NCI-H524 treated with DMSO at 0.1 percent for 48 hours (cell line): ENCODE measurements at regions not wholly inside any gene's neighbourhood (a gene's known extent, or its start where the extent isn't known, plus 50 kb on each side); places are given as distances from the start of the nearest gene placed in this dataset.

Source experiments
- DNase-seq: peaks from one replicate; lab custom pipeline; 2025; lab: John Stamatoyannopoulos, UW

DNA sequence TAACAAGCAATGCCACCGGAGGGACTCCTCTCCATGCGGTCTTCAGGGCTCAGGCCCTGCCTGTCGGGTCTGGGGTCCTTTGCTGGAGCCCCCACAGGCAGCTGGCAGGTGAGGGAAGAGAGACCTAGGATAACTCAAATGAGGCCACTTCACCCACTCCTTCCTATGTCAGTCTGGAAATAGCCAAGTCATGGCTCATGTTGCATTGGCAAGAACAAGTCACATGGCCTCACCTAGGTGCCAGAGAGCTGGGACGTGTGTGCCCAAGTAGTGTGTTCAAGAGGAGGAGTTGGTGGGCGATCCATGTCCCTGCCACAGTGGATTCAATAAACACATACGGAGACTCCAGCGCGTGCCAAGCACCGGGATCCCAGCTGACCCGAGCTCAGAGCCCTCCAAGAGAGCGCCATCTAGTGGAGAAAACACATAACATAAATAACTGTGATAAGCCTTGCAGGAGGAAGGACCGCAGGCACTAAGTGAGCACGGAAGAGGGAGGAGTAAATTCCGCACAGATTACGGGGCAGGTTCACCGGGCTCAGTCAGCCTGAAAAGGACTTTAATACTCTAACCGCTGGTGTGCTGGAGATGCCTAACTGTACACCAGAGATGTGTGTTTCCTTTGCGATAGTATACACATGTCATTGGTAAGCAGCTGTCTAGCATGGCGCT, 580.8 kb downstream of the CCDC171 start:
- DNase-seq: no peak

DNA sequence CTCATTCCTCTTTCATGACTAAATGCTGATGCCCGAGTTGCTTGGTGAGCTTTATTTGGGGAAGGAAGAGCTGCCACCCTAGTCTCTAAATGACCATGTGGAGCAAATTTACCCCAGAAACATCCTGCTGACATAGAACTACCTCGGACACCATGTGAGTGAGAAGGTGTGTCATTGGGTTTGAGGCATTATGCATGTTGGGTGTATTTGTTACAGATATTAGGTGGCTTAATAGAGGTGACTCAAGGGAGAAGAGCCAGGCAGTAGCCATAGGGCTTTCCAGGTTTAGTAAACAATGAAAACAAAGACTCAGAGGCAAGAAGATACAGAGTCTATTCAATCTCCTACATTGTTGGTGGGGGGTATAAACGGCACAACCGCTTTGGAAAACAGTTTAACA, 581.5 kb downstream of the CCDC171 start:
- DNase-seq: no peak

DNA sequence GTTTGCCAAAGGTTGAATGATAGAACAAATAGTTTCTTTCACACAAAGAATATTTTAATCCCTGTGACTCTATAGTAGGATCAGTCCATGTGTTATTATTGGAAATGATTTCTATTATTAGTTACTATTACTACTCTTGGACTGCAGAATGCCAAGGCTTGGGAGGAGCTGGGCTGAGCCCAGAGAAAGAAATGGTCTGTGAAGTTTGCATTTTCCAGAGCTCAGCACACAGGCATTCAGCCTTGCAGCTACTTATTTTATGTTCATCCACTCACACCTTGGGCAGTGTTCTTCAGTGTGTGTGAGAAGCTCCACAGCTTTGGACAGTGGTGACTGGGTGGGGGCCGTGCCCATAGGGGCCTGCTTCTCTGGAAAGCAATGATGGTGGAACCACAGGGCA, 583.1 kb downstream of the CCDC171 start:
- no peak for DNase-seq

DNA sequence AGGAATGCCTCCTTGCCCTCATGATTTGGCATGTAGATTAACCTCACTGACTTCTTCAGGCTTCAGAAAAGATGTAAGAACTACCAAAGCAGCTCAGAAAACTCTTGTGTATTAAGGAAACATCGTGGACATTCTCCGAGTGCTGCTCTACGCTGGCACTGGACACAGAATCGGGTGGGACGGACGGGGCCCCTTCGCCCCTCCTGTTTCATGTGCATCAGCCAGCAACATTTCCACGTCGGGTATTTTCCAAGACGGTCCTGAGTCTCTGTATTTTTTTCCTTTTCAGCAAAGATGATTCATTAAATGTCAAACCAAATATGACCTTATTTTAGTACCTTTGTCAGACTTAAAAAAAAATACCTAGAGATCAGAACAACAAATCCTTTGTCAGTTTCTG, 583.6 kb downstream of the CCDC171 start:
- no peak for DNase-seq

DNA sequence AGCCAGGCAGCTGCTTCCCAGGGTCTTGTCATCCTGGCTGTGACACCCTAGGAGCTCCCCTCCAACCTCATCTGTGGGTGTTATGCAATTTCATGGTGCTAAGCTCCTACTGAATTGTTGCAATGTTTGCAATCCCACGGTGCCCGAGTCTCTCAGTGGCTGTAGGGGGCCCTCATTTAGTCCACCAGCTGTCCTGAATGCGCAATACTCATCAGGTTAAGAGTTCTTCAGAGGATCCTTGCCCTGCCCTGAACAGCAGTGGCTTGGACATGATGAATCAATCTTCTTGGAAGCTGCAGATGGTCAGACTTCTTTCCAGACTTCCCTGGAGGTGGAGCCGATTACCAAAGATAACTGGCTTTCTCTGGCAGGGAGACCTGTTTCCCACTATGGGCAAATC, 584.1 kb downstream of the CCDC171 start:
- DNase-seq: peak; percentile 61

DNA sequence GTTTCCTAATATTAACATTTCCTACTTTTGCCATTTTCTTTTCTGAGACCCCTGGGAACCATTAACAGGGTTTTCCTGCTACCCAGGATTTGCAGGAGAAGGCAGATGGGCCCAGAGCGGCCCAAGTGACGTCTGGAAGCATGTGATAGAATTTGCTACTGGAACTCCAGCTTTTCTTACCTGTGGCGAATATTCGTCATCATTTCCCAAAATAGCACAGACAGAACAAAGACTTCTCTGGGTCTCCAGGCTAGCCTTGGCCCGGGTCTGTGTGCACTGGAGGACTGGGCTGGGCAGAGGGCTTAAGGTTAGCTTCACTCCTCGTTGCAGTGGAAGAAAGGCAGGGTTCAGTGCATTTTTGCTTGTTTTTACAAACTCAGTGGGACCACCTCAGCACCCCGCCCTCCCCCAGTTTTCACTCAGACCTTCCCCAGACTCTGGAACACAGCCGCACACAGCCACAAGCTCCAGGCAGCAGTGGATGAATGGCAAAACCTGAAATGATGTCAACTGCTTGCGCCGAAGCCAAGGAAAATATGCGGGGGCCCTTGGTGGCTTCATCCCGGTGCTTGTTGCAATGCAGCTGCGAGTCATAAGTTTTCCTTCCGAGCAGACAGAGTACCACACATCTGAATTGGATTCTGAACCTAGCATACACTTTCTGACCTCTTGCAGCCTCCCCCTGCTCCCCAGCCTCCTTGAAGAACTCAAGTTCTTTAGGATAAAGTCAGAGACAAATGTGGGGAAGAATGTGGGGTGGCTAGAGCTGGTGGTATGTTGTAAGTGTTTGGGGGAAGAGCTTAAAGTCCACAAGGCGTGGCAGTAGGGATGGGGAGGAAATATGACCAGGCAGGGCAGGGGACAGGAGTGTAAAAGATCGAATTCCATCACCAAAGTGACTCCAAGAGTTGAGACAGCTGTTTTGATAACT, 586.0 kb downstream of the CCDC171 start:
- DNase-seq: no peak

DNA sequence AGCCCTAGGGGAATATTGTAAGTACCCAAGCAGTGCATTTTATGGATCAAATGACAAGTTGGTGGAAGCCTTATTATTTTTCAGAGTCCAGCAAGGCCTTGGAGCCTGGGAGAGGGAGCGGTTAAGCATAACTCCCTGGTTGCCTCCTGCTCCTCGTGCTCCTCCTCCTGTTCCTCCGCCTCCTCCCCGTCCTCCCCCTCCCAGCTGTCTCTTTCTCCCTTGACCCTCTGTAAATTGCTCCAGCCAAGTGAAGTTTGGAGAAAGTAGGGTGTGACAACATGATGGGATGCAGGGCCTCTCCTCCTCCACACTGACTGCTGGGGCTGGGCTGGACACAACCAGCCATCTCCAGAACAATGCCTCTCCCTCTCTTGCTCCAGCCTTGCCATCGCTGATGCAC, 586.9 kb downstream of the CCDC171 start:
- DNase-seq: no peak

DNA sequence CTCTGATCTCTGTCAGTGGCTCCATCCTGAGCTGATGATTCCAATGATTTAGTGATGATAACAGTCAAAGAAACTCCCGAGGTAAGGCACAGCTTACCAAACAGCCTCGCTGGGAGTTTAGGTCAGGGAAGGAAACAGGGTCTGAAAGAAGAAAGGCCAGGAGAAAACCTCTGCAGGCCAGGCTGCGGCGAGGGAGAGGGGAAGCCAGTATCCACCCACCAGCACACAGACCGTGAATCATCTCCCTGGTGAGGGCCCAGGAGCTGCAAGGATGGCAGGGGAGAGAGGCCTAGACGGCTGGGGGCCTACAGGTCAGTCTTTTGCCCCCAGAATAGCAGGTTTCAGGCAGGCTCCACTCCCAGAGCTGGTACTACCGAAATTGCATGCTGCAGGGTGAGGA, 590.5 kb downstream of the CCDC171 start:
- no peak for DNase-seq

DNA sequence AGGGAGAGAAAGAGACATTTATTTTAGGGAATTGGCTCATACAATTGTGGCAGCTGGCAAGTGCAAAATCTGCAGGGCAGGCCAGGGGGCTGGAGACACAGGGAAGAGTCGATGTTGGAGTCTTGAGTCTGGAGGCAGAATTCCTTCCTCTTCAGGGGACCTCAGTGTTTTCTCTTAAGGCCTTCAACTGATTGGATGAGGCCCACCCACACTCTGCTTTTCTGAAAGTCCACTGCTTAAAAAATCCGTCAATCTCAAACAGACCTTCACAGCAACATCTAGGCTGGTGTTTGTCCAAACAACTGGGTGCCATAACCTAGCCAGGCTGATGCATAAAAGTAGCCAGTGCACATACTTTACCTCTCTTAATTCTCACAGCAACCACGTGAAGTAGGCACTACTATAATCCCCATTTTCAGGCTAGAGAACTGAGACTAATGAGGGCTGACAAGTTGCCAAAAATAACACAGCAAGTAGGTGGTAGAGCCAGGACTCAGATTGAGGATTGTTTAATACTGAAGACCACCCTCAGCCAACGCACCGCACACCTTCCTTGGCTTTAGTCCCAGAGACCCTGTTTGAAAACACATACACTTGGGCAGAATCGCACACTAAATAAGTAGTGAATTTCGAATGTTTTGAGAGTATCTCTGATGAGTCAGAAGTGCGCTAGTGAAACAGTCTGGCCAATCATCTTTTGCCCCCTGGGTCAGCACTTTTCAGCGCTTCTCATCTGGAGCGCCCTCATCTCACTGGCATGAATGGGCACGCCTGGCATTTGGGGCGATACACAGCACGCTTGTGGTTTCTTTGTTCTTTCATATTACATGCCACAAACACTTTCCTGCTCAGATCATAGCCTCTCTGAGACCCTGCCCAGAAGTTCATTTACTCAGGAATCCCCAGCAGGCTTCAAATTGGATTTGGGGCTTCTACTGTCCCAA, 591.4 kb downstream of the CCDC171 start:
- DNase-seq: no peak

DNA sequence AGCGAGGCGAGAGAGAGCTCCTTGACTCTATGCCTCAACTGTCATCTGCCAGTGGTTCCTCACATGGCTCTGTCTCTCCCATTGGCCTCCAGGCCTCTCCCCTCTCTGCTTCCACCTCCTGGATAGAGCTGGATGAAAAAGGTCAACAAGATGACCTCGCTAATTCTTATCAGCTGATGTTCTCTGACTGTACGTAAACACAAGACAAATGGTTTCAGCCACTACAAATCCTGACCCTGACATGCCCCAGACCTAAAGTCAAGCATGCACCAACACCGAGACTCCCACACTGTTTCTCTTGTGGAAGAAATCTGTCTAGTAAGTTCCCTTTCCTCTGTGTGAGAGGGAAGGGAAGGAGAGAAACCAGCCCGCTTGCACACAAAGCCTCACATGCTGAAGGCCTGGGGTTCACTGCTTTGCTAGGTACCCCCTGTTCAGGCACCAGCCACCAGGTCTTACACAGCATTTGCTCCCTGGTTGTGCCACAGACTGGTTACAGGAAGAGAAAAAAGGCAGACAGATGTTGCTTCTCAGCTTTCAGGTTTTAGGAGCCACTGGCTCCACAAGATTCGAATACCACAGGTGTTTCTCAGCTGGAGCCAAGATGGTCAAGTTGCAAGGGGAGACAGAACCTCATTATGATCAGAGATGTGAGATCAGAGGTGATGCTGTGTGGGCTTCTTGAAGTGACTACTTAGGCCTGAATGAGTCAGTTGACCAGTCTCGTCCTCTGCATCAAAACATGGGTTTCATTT, 592.5 kb downstream of the CCDC171 start:
- DNase-seq: no peak

DNA sequence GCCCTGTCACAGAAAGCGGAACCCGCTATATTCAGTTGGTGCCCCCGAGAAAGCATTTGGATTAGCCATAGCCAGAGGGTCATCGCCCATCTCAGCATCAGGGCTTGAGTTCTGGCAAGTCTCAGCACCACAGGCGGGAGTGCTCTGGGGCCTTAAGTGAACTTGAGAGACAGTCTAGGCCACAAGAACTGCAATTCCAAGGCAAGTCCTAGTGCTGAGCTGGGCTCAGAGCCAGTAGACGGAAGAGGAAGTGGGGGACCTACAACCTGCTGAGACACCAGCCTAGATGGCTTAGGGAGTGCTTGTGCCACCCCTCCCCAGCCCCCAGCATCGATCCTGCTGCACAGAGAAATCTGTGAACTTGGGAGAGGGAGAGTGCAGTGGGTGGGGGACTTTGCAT, 594.9 kb downstream of the CCDC171 start:
- DNase-seq: no peak

DNA sequence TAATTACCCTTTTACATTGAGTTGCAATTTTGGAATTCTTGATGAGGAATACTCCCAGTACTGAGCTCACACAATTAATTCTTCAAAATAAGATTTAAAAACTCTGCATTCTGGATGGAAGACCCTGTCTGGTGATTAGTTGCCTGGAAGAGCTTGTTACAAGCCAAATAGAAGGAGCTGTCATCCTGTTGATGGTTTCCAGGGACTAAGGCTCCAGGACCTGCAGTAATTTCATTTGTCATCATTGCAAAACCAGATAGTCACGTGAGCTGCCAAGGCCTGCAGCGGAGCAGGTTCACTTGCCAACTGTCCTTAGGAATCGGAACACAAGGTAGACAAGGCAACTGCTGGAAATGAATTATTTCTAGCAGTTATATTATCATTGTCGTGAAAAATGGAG, 597.7 kb downstream of the CCDC171 start:
- DNase-seq: no peak

DNA sequence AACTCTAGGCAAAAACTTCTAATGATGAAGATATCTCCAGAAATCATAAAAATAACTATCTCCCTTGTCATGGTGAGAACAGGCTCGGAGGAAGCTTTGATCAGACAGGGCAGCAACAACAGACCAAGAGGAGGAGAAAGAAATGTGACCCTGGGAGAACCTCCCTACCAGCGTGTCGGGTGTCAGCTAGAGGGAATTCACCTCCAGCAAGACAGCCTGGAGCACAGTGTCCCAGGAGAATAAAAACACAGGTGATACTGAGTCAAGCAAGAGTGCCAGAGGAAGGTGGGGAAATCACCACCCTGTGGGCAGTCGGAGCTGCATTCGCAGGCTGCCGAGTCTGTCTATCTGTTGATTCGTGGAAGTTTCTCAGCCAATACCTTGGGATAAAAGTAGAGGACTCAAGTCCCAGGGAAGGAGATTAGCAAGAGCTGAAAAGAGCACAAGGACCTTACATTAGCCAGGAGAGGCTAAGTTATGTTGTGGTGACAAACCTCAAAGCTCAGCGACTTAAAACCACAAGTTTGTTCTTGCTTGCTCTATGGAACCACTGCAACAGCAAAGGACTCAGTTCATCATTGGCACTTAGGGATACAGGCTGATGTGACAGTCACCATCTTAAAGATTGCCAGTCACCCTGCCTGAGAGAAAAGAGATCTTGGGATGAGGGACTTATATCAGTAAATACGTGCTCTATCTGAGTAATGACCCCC, 598.3 kb downstream of the CCDC171 start:
- DNase-seq: no peak

DNA sequence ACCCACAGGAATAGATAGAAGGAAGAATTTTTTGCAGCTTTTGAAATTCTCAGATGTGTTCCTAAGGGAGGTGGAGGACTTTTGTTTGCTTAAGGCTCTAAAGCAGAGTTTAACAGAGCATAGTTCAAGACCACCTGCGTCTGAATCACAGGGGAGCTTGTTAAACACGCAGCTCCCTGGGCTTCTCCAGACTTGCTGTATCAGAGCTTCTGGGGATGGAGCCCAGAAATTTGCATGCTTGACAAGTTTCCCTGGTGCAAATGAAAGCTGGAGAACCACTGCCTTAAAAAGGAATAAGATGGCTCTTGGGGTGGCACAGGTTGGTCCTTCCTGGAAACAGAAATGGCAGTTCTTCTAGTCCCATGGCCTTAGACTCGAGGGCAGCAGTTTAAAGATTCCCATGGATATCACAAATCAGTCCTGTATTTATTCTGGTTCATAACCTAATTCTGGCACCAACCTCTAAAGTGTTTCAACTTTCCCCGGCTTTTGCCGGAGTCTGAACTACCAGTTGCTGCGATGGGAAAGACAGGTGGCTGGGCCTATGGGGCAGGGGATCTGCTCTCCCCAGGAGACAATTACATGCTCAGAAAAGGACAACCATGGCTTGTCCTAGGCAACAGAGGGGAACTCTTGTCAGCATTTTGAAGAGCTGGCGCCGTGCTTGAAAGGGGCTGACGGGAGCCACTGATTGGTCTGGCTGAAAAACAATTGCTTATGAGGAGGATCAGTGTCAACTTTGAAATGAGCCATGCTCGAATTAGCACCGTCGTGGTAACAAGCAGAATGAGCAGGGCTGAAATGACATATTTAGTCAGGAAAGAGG, 599.6 kb downstream of the CCDC171 start:
- DNase-seq: no peak

DNA sequence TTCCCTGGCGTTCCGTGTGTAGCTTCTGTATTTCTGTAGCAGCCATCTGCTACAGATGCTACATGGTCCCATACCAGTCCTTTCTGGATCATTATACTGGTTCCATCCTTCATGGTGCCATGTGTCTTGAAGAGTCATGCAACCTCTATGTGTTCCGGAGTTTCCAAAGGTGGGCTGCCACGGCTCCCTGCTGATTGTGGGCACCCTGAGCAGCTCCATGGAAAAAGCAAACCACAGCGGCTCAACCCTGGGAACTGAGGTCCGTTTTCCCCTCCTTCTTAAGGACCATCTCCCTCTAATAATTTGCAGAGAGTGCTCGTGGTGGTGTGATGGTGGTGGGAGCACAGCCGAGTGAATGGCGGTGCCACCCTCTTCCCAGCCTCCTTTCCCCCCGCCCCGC, 600.4 kb downstream of the CCDC171 start:
- DNase-seq: no peak

DNA sequence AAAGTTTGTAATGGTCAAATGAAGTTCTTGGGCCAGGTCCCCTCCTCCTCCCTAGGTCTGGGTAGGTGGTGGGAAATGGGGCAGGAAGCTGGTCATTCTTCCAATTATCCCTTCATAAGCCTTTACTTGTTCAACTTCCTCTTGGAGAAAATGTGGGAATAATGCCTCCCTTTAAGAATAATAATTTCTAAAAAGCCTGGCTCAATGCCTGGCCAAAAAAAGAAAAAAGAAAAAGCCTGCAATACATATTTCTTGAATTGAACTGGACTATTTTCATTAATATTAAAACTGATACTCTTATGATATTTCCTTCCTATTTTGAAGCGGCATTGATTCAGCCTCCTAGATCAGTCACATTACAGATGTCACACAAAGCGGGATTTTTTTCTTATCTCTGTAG, 600.9 kb downstream of the CCDC171 start:
- no peak for DNase-seq

DNA sequence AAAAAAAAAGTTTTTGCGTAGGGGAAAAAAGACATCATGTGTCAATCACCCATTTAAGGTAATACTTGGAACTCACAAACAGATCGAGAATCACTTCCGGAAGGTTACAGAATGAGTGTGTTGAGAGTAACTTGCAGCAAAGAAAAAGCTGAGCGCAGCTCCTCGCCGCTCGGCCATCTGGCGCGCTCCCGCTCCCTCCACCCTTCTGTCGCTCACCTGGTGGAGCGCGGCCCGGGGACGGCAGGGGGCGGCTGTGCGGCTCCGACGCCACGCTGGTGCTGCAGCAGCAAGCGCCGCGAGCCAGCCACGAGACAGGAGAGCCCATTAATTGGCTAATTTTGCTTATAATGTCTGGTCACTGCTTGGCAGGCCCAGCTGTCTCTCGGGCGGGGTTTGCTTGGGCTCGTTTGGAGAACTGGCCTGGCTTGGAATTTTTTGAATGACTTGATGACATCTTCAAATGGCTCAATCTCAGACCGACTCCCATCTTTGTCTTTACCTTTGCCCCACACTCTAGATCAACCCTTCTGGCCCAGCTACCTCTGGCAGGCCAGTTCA, 601.8 kb downstream of the CCDC171 start:
- peak; percentile 39 for DNase-seq

DNA sequence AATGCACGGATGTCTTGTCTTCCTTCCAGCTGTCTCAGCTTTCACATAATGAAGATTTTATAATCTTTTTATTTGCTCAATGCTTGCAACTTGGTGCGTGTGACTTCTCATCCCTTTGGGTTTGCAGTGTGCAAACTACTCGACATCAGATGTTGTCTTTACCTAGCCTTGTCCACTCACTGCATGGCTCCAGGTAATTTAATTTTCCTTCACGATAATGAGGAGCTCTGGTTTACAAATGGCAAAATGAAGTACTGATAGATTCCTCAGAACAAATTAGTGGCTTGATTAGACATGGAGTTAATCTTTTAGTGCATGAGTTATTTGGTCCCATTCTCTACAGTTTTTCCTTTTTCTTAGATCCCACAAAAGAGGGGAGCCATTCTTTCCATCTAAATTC, 603.0 kb downstream of the CCDC171 start:
- no peak for DNase-seq

DNA sequence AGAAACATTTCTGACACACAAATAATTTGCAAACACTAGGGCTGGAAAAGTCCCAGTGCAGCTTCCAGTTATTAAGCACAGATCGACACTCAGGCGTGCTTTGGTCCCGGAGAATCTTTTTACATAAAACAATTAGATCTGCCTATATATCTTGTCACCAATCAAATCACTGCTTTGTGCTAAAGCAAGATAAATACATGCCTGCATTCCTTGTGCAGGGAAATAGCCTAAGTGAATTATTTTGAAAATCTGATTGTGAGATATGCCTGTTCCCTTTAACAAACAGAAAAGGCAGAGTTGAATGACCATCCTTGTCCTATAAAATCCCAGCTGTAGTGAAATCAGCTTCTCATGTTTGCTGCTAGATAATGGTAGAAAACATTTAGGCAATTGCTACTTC, 604.4 kb downstream of the CCDC171 start:
- no peak for DNase-seq

DNA sequence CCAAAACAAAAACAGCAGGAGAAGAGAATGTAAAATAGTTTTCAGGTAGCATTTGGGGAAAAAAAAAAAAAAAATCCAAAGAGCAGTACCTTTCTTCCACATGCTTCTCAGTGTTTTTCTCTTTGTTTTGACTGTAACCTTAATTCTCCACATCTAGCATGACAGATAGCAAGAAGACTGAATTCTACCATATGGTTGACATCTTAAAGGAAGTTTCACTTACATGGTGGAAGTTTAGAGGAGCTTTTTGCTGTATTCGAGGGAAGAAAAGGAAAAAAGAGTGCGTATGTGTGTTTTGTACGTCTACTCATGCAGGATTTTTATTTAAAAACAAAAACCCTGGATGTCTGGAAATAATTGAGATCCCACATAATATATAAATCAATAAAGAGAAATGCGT, 604.8 kb downstream of the CCDC171 start:
- no peak for DNase-seq
